IPS-18c (cell line): ENCODE measurements at regions not wholly inside any gene's neighbourhood (a gene's known extent, or its start where the extent isn't known, plus 50 kb on each side); places are given as distances from the start of the nearest gene placed in this dataset.

Experiments used
- H3K4me3 ChIP-seq: 2 replicates; pipeline ENCODE4 v1.7.0; 2013; ENCODE audit warnings: low read depth, mild to moderate bottlenecking, low read length, moderate library complexity; ENCODE audit not compliant: insufficient read depth
- H3K9me3 ChIP-seq: one replicate; pipeline ENCODE4 v1.6.1; 2013; ENCODE audit warnings: mild to moderate bottlenecking, low read length, moderate library complexity; ENCODE audit not compliant: control insufficient read depth, insufficient read depth

GRCh38 chr1:208387908-208388811, 144.0 kb upstream of the PLXNA2 start:
- Histone ChIP-seq H3K9me3 (no peaks in the 10 kb centered on the region), H3K4me3 (no peak overlapping the region)

- peaks cover 2% of the 10 kb centered on the region for H3K9me3 ChIP-seq
- no peak overlapping the region for H3K4me3 ChIP-seq
Observed at GRCh38 chr1:208393416-208393815, 149.2 kb upstream of the PLXNA2 start.

- H3K4me3 ChIP-seq, result no peak overlapping the region
- peaks cover 2% of the 10 kb centered on the region for H3K9me3 ChIP-seq
Observed at GRCh38 chr1:208393826-208394225, 149.6 kb upstream of the PLXNA2 start.

GRCh38 chr1:208397286-208397685, 153.1 kb upstream of the PLXNA2 start:
- Histone ChIP-seq H3K9me3 (peaks cover 2% of the 10 kb centered on the region), H3K4me3 (no peak overlapping the region)

GRCh38 chr1:208405014-208405413, 160.8 kb upstream of the PLXNA2 start:
- no peak overlapping the region for H3K4me3 ChIP-seq
- H3K9me3 ChIP-seq, result no peaks in the 10 kb centered on the region

- Histone ChIP-seq H3K9me3 (no peaks in the 10 kb centered on the region), H3K4me3 (no peak overlapping the region)
Observed at GRCh38 chr1:208409176-208409575, 165.0 kb upstream of the PLXNA2 start.

- Histone ChIP-seq H3K9me3 (no peaks in the 10 kb centered on the region), H3K4me3 (no peak overlapping the region)
Observed at GRCh38 chr1:208410409-208410808, 166.2 kb upstream of the PLXNA2 start.

GRCh38 chr1:208413006-208413405, 168.8 kb upstream of the PLXNA2 start:
- no peaks in the 10 kb centered on the region for H3K9me3 ChIP-seq

GRCh38 chr1:208418667-208419066, 174.5 kb upstream of the PLXNA2 start:
- no peak overlapping the region for H3K4me3 ChIP-seq
- H3K9me3 ChIP-seq, result no peaks in the 10 kb centered on the region

More at GRCh38 chr1:208413006-208413405, 168.8 kb upstream of the PLXNA2 start:
- H3K4me3 ChIP-seq, result no peak overlapping the region

GRCh38 chr1:208419746-208420420, 175.7 kb upstream of the PLXNA2 start:
- H3K4me3 ChIP-seq, result no peak overlapping the region
- no peaks in the 10 kb centered on the region for H3K9me3 ChIP-seq

GRCh38 chr1:208420696-208421095, 176.5 kb upstream of the PLXNA2 start:
- no peaks in the 10 kb centered on the region for H3K9me3 ChIP-seq
- H3K4me3 ChIP-seq, result no peak overlapping the region

- Histone ChIP-seq H3K9me3 (no peaks in the 10 kb centered on the region), H3K4me3 (no peak overlapping the region)
Observed at GRCh38 chr1:208421486-208421885, 177.3 kb upstream of the PLXNA2 start.

- H3K4me3 ChIP-seq, result no peak overlapping the region
Observed at GRCh38 chr1:208423526-208423925, 179.3 kb upstream of the PLXNA2 start.

GRCh38 chr1:208425096-208425495, 180.9 kb upstream of the PLXNA2 start:
- Histone ChIP-seq H3K4me3 (no peak overlapping the region), H3K9me3 (no peaks in the 10 kb centered on the region)

More at GRCh38 chr1:208423526-208423925, 179.3 kb upstream of the PLXNA2 start:
- H3K9me3 ChIP-seq, result no peaks in the 10 kb centered on the region

- no peak overlapping the region for H3K4me3 ChIP-seq
Observed at GRCh38 chr1:208430220-208430619, 186.0 kb upstream of the PLXNA2 start.

GRCh38 chr1:208431721-208432120, 187.5 kb upstream of the PLXNA2 start:
- H3K4me3 ChIP-seq, result no peak overlapping the region
- H3K9me3 ChIP-seq, result no peaks in the 10 kb centered on the region

More at GRCh38 chr1:208430220-208430619, 186.0 kb upstream of the PLXNA2 start:
- H3K9me3 ChIP-seq, result no peaks in the 10 kb centered on the region

GRCh38 chr1:208432346-208432745, 188.2 kb upstream of the PLXNA2 start:
- H3K9me3 ChIP-seq, result no peaks in the 10 kb centered on the region
- H3K4me3 ChIP-seq, result no peak overlapping the region

- H3K4me3 ChIP-seq, result no peak overlapping the region
- H3K9me3 ChIP-seq, result no peaks in the 10 kb centered on the region
Observed at GRCh38 chr1:208433086-208433485, 188.9 kb upstream of the PLXNA2 start.
